Uterus (tissue), 2 donors: ENCODE measurements at regions not wholly inside any gene's neighbourhood (a gene's known extent, or its start where the extent isn't known, plus 50 kb on each side); places are given as distances from the start of the nearest gene placed in this dataset.

Experiments
- POLR2A ChIP-seq, 2 donors: fragments of 450-650 bp; IDR thresholded peaks; one replicate each; pipeline ENCODE4 v1.6.1; 2016; ENCODE audit warnings: antibody characterized with exemption in 2 of 2, mild to moderate bottlenecking in 1 of 2, moderate library complexity in 1 of 2
- TF ChIP-seq, protein P1 (sequence below), 4 experiments: fragments of 200-600 bp in 2 of 4; fragments of 450-650 bp in 2 of 4; sonication (generic) in 2 of 4; IDR thresholded peaks; one replicate each; pipeline ENCODE4 v1.5.1; 2016 to 2019; ENCODE audit warnings: antibody characterized with exemption in 4 of 4, mild to moderate bottlenecking in 2 of 4, moderate library complexity in 1 of 4

DNA sequence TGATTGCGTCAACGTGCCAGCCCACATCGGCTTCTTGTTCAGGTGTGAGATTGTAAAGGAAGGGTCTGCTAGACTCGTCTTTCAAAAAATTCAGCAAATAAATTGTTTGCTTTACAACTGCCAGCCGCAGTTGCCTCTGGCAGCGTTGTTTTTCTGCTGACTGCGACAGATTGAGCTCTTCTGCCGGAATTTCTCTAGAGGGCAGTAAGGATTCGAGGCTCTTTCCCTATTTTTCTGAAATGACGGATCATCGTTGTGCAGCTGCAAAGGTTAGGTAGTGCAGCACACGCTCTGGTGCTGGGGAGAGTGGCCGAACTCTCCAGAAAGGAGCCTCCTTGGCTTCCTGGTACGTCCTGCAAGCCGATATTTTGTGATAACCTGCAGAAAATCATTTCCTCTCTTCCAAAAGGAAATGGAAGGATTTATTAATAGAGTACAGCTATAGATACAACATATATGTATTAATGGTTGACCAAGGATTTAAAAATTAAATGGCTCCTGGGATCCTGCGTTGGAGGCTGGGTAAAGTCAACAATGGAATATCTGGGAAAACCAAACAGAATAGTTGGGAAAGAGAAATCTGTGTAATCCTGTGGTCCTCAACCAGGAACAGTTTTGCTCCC is 121.9 kb upstream of the ZFP64 start:
- TF ChIP-seq POLR2A (IDR thresholded peaks at IDR 0.05), result no peak
- TF ChIP-seq, protein P1, sequence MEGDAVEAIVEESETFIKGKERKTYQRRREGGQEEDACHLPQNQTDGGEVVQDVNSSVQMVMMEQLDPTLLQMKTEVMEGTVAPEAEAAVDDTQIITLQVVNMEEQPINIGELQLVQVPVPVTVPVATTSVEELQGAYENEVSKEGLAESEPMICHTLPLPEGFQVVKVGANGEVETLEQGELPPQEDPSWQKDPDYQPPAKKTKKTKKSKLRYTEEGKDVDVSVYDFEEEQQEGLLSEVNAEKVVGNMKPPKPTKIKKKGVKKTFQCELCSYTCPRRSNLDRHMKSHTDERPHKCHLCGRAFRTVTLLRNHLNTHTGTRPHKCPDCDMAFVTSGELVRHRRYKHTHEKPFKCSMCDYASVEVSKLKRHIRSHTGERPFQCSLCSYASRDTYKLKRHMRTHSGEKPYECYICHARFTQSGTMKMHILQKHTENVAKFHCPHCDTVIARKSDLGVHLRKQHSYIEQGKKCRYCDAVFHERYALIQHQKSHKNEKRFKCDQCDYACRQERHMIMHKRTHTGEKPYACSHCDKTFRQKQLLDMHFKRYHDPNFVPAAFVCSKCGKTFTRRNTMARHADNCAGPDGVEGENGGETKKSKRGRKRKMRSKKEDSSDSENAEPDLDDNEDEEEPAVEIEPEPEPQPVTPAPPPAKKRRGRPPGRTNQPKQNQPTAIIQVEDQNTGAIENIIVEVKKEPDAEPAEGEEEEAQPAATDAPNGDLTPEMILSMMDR (IDR thresholded peaks at IDR 0.05), result peak; percentile 22 to 37 (median 34)
